Ovary (tissue), 3 donors: ENCODE measurements at regions not wholly inside any gene's neighbourhood (a gene's known extent, or its start where the extent isn't known, plus 50 kb on each side); places are given as distances from the start of the nearest gene placed in this dataset.

ENCODE experiments used
- CTCF ChIP-seq, 3 donors: fragments of 450-650 bp in 2 of 3; fragments of 200-600 bp in 1 of 3; IDR thresholded peaks; one replicate each; pipeline versions ENCODE4 v1.5.1 to v1.8.0; 2016 to 2022; ENCODE audit warnings: antibody characterized with exemption in 3 of 3, mild to moderate bottlenecking in 1 of 3
- EP300 ChIP-seq: sonication (generic); formaldehyde crosslinking; IDR thresholded peaks from one replicate; pipeline ENCODE4 v1.6.1; 2017; ENCODE audit warnings: antibody characterized with exemption
- POLR2A ChIP-seq: fragments of 450-650 bp; IDR thresholded peaks from one replicate; pipeline ENCODE4 v1.6.1; 2017; ENCODE audit warnings: antibody characterized with exemption, mild to moderate bottlenecking, moderate library complexity
- donor health status: DM: no; HTN: no; CAD: no.

GRCh38 chr4:96486563-96486962, 646.7 kb downstream of the PDHA2 start:
- TF ChIP-seq CTCF (IDR thresholded peaks at IDR 0.05) (no peak), POLR2A (no peak), EP300 (no peak)
